Brain microvascular endothelial cell (primary cell): ENCODE measurements at regions not wholly inside any gene's neighbourhood (a gene's known extent, or its start where the extent isn't known, plus 50 kb on each side); places are given as distances from the start of the nearest gene placed in this dataset.

Experiments used
- DNase-seq: peaks from one replicate; pipeline ENCODE4 v3.0.0-alpha.2; 2020
- H3K27ac ChIP-seq: fragments of 250-450 bp; sonication (Bioruptor Pico); 2 replicates; pipeline ENCODE4 v1.5.1; 2020; ENCODE audit warnings: mild to moderate bottlenecking, moderate library complexity
- H3K27me3 ChIP-seq: fragments of 250-450 bp; sonication (Bioruptor Pico); replicated peaks from 2 replicates; pipeline ENCODE4 v1.5.1; 2020; ENCODE audit warnings: mild to moderate bottlenecking
- H3K36me3 ChIP-seq: fragments of 250-450 bp; sonication (Bioruptor Pico); replicated peaks from 2 replicates; pipeline ENCODE4 v1.5.1; 2020; ENCODE audit warnings: mild to moderate bottlenecking
- H3K4me3 ChIP-seq: 2 replicates; pipeline ENCODE4 v1.5.1; 2011; ENCODE audit warnings: low read depth, mild to moderate bottlenecking, control low read depth, low read length, moderate library complexity
- CTCF ChIP-seq: IDR thresholded peaks from 2 replicates; pipeline ENCODE4 v1.5.1; 2011; ENCODE audit warnings: low read depth, mild to moderate bottlenecking, moderate library complexity, low read length, control low read depth, inconsistent platforms; ENCODE audit errors: missing control alignments
- in situ Hi-C: cut with HindIII; loops from 2 replicates; pipeline ENCODE4 v1.10.0; 2017; ENCODE audit warnings: low sequenced_read_pairs, low pct_ligation_motif_present

- in situ Hi-C loops = no loop called here
- no peak for TF ChIP-seq CTCF
- no peak for DNase-seq
- Histone ChIP-seq H3K4me3 (no peak overlapping the region), H3K27me3 (no peaks in the 10 kb centered on the region), H3K36me3 (no peaks in the 10 kb centered on the region), H3K27ac (no peak overlapping the region)
Observed at GRCh38 chr12:24049101-24049500, 99.6 kb upstream of the SOX5 start.

GRCh38 chr12:24048446-24048845, 99.0 kb upstream of the SOX5 start:
- H3K36me3 ChIP-seq = no peaks in the 10 kb centered on the region
- no peaks in the 10 kb centered on the region for H3K27me3 ChIP-seq
- H3K4me3 ChIP-seq = no peak overlapping the region
- no peak overlapping the region for H3K27ac ChIP-seq
- DNase-seq = no peak
- in situ Hi-C loops = no loop called here
- TF ChIP-seq CTCF = no peak

- in situ Hi-C loops = no loop called here
- Histone ChIP-seq H3K4me3 (no peak overlapping the region), H3K27ac (no peak overlapping the region), H3K36me3 (no peaks in the 10 kb centered on the region), H3K27me3 (no peaks in the 10 kb centered on the region)
- TF ChIP-seq CTCF = no peak
- no peak for DNase-seq
Observed at GRCh38 chr12:24047326-24047725, 97.9 kb upstream of the SOX5 start.

- no peaks in the 10 kb centered on the region for H3K27me3 ChIP-seq
- TF ChIP-seq CTCF = no peak
- no peaks in the 10 kb centered on the region for H3K36me3 ChIP-seq
- DNase-seq = peak; percentile 89
- H3K27ac ChIP-seq = peak overlapping the region; percentile 21
- no peak overlapping the region for H3K4me3 ChIP-seq
- in situ Hi-C loops = no loop called here
Observed at GRCh38 chr12:24045816-24046257, 96.4 kb upstream of the SOX5 start.

- Histone ChIP-seq H3K36me3 (no peaks in the 10 kb centered on the region), H3K4me3 (no peak overlapping the region), H3K27ac (peak overlapping the region; percentile 21), H3K27me3 (no peaks in the 10 kb centered on the region)
- in situ Hi-C loops = no loop called here
- no peak for DNase-seq
- TF ChIP-seq CTCF = no peak
Observed at GRCh38 chr12:24044941-24045703, 95.7 kb upstream of the SOX5 start.

- no peak for TF ChIP-seq CTCF
- no peak for DNase-seq
- Histone ChIP-seq H3K27ac (no peak overlapping the region), H3K27me3 (no peaks in the 10 kb centered on the region), H3K36me3 (no peaks in the 10 kb centered on the region), H3K4me3 (no peak overlapping the region)
- in situ Hi-C loops = no loop called here
Observed at GRCh38 chr12:24042651-24043050, 93.2 kb upstream of the SOX5 start.
